ENCODE measurements at regions not wholly inside any gene's neighbourhood (a gene's known extent, or its start where the extent isn't known, plus 50 kb on each side); places are given as distances from the start of the nearest gene placed in this dataset.

GRCh38 chr7:125450749-125451148 is 521.1 kb upstream of the POT1 start:
- DNase-seq (ENCODE audit: extremely low spot score, unreplicated experiment), result no peak
- Mint-ChIP-seq H3K27ac (no peak overlapping the region), H3K4me1 (ENCODE audit: unreplicated experiment) (no peaks in the 10 kb centered on the region), H3K36me3 (no peaks in the 10 kb centered on the region), H3K4me3 (no peak overlapping the region), H3K9me3 (peaks cover 3% of the 10 kb centered on the region), H3K27me3 (no peaks in the 10 kb centered on the region)
- no peak for TF ChIP-seq CTCF (conservative IDR thresholded peaks at IDR 0.05)

- Mint-ChIP-seq H3K4me1 (ENCODE audit: unreplicated experiment) (no peaks in the 10 kb centered on the region), H3K9me3 (no peaks in the 10 kb centered on the region), H3K27me3 (no peaks in the 10 kb centered on the region), H3K4me3 (no peak overlapping the region), H3K36me3 (no peaks in the 10 kb centered on the region), H3K27ac (no peak overlapping the region)
- TF ChIP-seq CTCF (conservative IDR thresholded peaks at IDR 0.05), result no peak
- DNase-seq (ENCODE audit: extremely low spot score, unreplicated experiment), result no peak
Measured at GRCh38 chr7:125445836-125446235, 516.2 kb upstream of the POT1 start.

GRCh38 chr7:125444864-125445263 is 515.2 kb upstream of the POT1 start:
- H3K36me3 Mint-ChIP-seq, result no peaks in the 10 kb centered on the region
- H3K4me3 Mint-ChIP-seq, result no peak overlapping the region
- no peak for DNase-seq (ENCODE audit: extremely low spot score, unreplicated experiment)
- no peak for TF ChIP-seq CTCF (conservative IDR thresholded peaks at IDR 0.05)
- no peaks in the 10 kb centered on the region for H3K9me3 Mint-ChIP-seq
- H3K27me3 Mint-ChIP-seq, result no peaks in the 10 kb centered on the region
- no peak overlapping the region for H3K27ac Mint-ChIP-seq
- no peaks in the 10 kb centered on the region for H3K4me1 Mint-ChIP-seq (ENCODE audit: unreplicated experiment)

- H3K9me3 Mint-ChIP-seq, result no peaks in the 10 kb centered on the region
- no peak overlapping the region for H3K27ac Mint-ChIP-seq
- no peaks in the 10 kb centered on the region for H3K36me3 Mint-ChIP-seq
- no peak overlapping the region for H3K4me3 Mint-ChIP-seq
- no peaks in the 10 kb centered on the region for H3K27me3 Mint-ChIP-seq
- DNase-seq (ENCODE audit: extremely low spot score, unreplicated experiment), result no peak
- TF ChIP-seq CTCF (conservative IDR thresholded peaks at IDR 0.05), result no peak
- H3K4me1 Mint-ChIP-seq (ENCODE audit: unreplicated experiment), result no peaks in the 10 kb centered on the region
Measured at GRCh38 chr7:125436220-125436619, 506.6 kb upstream of the POT1 start.

- no peak for TF ChIP-seq CTCF (conservative IDR thresholded peaks at IDR 0.05)
- no peaks in the 10 kb centered on the region for H3K9me3 Mint-ChIP-seq
- H3K27ac Mint-ChIP-seq, result no peak overlapping the region
- DNase-seq (ENCODE audit: extremely low spot score, unreplicated experiment), result no peak
- H3K27me3 Mint-ChIP-seq, result no peaks in the 10 kb centered on the region
- H3K4me3 Mint-ChIP-seq, result no peak overlapping the region
- no peaks in the 10 kb centered on the region for H3K36me3 Mint-ChIP-seq
- no peaks in the 10 kb centered on the region for H3K4me1 Mint-ChIP-seq (ENCODE audit: unreplicated experiment)
Measured at GRCh38 chr7:125431349-125431748, 501.7 kb upstream of the POT1 start.

- Mint-ChIP-seq H3K36me3 (no peaks in the 10 kb centered on the region), H3K27me3 (no peaks in the 10 kb centered on the region), H3K4me1 (ENCODE audit: unreplicated experiment) (no peaks in the 10 kb centered on the region), H3K27ac (no peak overlapping the region), H3K9me3 (no peaks in the 10 kb centered on the region), H3K4me3 (no peak overlapping the region)
- TF ChIP-seq CTCF (conservative IDR thresholded peaks at IDR 0.05), result no peak
- no peak for DNase-seq (ENCODE audit: extremely low spot score, unreplicated experiment)
Measured at GRCh38 chr7:125430013-125430412, 500.4 kb upstream of the POT1 start.

All from type B pancreatic cell (in vitro differentiated cells).